NB4 (cell line): ENCODE measurements at regions not wholly inside any gene's neighbourhood (a gene's known extent, or its start where the extent isn't known, plus 50 kb on each side); places are given as distances from the start of the nearest gene placed in this dataset.

ENCODE experiments used
- POLR2A ChIP-seq: IDR thresholded peaks from 2 replicates; pipeline ENCODE4 v1.6.1; 2011; ENCODE audit warnings: mild to moderate bottlenecking; ENCODE audit not compliant: insufficient read length; ENCODE audit errors: extremely low read depth
- TF ChIP-seq, protein P1 (sequence below): IDR thresholded peaks from one replicate; pipeline ENCODE4 v1.5.1; 2012; ENCODE audit warnings: low read depth, low read length

DNA sequence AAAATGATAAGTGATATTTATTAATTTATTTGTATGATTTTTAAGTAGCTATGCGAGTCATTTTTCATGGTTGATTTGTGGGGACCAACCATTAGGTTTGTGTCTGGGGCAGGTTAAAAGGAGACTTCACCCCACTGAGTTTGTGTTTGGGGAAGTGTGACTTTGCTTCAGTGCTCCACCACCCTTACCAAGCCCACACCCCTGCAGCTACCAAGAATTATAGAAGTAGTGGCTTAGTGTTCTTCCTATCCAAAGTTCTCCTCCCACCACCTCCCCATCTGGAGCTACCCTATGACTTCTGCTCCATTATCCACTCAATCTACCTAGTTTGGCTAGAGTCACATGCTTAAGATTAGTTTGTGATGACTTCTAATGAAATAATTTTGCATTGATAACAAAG is 182.1 kb upstream of the ZEB2 start:
- TF ChIP-seq, protein P1, sequence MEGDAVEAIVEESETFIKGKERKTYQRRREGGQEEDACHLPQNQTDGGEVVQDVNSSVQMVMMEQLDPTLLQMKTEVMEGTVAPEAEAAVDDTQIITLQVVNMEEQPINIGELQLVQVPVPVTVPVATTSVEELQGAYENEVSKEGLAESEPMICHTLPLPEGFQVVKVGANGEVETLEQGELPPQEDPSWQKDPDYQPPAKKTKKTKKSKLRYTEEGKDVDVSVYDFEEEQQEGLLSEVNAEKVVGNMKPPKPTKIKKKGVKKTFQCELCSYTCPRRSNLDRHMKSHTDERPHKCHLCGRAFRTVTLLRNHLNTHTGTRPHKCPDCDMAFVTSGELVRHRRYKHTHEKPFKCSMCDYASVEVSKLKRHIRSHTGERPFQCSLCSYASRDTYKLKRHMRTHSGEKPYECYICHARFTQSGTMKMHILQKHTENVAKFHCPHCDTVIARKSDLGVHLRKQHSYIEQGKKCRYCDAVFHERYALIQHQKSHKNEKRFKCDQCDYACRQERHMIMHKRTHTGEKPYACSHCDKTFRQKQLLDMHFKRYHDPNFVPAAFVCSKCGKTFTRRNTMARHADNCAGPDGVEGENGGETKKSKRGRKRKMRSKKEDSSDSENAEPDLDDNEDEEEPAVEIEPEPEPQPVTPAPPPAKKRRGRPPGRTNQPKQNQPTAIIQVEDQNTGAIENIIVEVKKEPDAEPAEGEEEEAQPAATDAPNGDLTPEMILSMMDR = no peak
- no peak for TF ChIP-seq POLR2A
